ENCODE measurements at regions not wholly inside any gene's neighbourhood (a gene's known extent, or its start where the extent isn't known, plus 50 kb on each side); places are given as distances from the start of the nearest gene placed in this dataset.
A peak's percentile ranks its signal among the peaks of the same experiment; 100 is the strongest.
"Not testable (repeated sequence)": the region's sequence is repeated elsewhere in the genome, so short reads cannot be mapped to it uniquely, and the experiment has no call there.

GRCh38 chr6:113660819-113661218 lies 196.3 kb upstream of the MARCKS start:
- no peak for DNase-seq

GRCh38 chr6:113662093-113662665 lies 195.0 kb upstream of the MARCKS start:
- DNase-seq = peak; percentile 74

- no peak for DNase-seq
Measured at GRCh38 chr6:113662688-113663333, 194.3 kb upstream of the MARCKS start.

GRCh38 chr6:113664909-113665308 lies 192.2 kb upstream of the MARCKS start:
- DNase-seq = no peak

- DNase-seq = peak; percentile 70
Measured at GRCh38 chr6:113668641-113669408, 188.3 kb upstream of the MARCKS start.

- no peak for DNase-seq
Measured at GRCh38 chr6:113669606-113670005, 187.5 kb upstream of the MARCKS start.

- peak; percentile 53 for DNase-seq
Measured at GRCh38 chr6:113671421-113671820, 185.7 kb upstream of the MARCKS start.

GRCh38 chr6:113672491-113673149 lies 184.5 kb upstream of the MARCKS start:
- DNase-seq = peak; percentile 57

GRCh38 chr6:113674075-113674474 lies 183.1 kb upstream of the MARCKS start:
- DNase-seq = no peak

GRCh38 chr6:113676057-113676456 lies 181.1 kb upstream of the MARCKS start:
- no peak for DNase-seq

GRCh38 chr6:113676968-113677367 lies 180.2 kb upstream of the MARCKS start:
- DNase-seq = no peak

- DNase-seq = no peak
Measured at GRCh38 chr6:113679051-113679450, 178.1 kb upstream of the MARCKS start.

- DNase-seq = no peak
Measured at GRCh38 chr6:113680301-113680700, 176.8 kb upstream of the MARCKS start.

- DNase-seq = no peak
Measured at GRCh38 chr6:113683968-113684367, 173.2 kb upstream of the MARCKS start.

- no peak for DNase-seq
Measured at GRCh38 chr6:113684382-113684901, 172.7 kb upstream of the MARCKS start.

GRCh38 chr6:113686049-113686448 lies 171.1 kb upstream of the MARCKS start:
- no peak for DNase-seq

- DNase-seq = not testable (repeated sequence)
Measured at GRCh38 chr6:113689620-113690019, 167.5 kb upstream of the MARCKS start.

GRCh38 chr6:113690281-113691259 lies 166.6 kb upstream of the MARCKS start:
- peak; percentile 79 for DNase-seq

- DNase-seq = no peak
Measured at GRCh38 chr6:113691260-113691656, 165.9 kb upstream of the MARCKS start.

- no peak for DNase-seq
Measured at GRCh38 chr6:113693851-113694250, 163.3 kb upstream of the MARCKS start.

GRCh38 chr6:113694278-113695077 lies 162.7 kb upstream of the MARCKS start:
- DNase-seq = no peak
